SK-N-SH (cell line): ENCODE measurements at regions not wholly inside any gene's neighbourhood (a gene's known extent, or its start where the extent isn't known, plus 50 kb on each side); places are given as distances from the start of the nearest gene placed in this dataset.

Experiments used
- CTCF ChIP-seq: fragments of 200-600 bp; sonication (generic); IDR thresholded peaks from 2 replicates; pipeline ENCODE4 v1.6.1; 2017; ENCODE audit warnings: antibody characterized with exemption, mild to moderate bottlenecking, moderate library complexity
- ELF1 ChIP-seq: IDR thresholded peaks from 2 replicates; pipeline ENCODE4 v1.4.0; 2012
- EZH2phosphoT487 ChIP-seq: fragments of 200-600 bp; sonication (generic); IDR thresholded peaks from 2 replicates; pipeline ENCODE4 v1.6.1; 2017; ENCODE audit warnings: low read depth, mixed run types, mild to moderate bottlenecking, antibody characterized with exemption, moderate library complexity, borderline replicate concordance
- FOXJ3 ChIP-seq: sonication (generic); formaldehyde crosslinking; IDR thresholded peaks from 2 replicates; pipeline ENCODE4 v1.5.1; 2020; ENCODE audit warnings: mild to moderate bottlenecking, missing genetic modification reagents
- MAX ChIP-seq: IDR thresholded peaks from 2 replicates; pipeline ENCODE4 v1.4.0; 2012; ENCODE audit warnings: low read depth
- MEF2A ChIP-seq: IDR thresholded peaks from 2 replicates; pipeline ENCODE4 v1.4.0; 2012; ENCODE audit warnings: low read depth, borderline replicate concordance
- MXI1 ChIP-seq: IDR thresholded peaks from 2 replicates; pipeline ENCODE4 v1.6.1; 2012; ENCODE audit warnings: mild to moderate bottlenecking, low read depth, low read length, improper control_type of control experiment
- POLR2AphosphoS5 ChIP-seq: IDR thresholded peaks from 2 replicates; pipeline ENCODE4 v1.6.1; 2012; ENCODE audit warnings: low read depth, low read length
- TAF1 ChIP-seq: IDR thresholded peaks from 2 replicates; pipeline ENCODE4 v1.6.1; 2012; ENCODE audit warnings: low read depth, mild to moderate bottlenecking, low read length, moderate library complexity, borderline replicate concordance

GRCh38 chr3:18786650-18787323, 361.5 kb upstream of the KCNH8 start:
- no peak for TF ChIP-seq CTCF
- no peak for TF ChIP-seq EZH2phosphoT487
- no peak for TF ChIP-seq MAX
- TF ChIP-seq MEF2A: no peak
- no peak for TF ChIP-seq FOXJ3
- no peak for TF ChIP-seq MXI1
- TF ChIP-seq POLR2AphosphoS5: no peak
- TF ChIP-seq ELF1: no peak
- TF ChIP-seq TAF1: no peak
